ENCODE measurements at regions not wholly inside any gene's neighbourhood (a gene's known extent, or its start where the extent isn't known, plus 50 kb on each side); places are given as distances from the start of the nearest gene placed in this dataset.

- TF ChIP-seq EZH2 (IDR thresholded peaks at IDR 0.05; ENCODE audit: borderline replicate concordance, control insufficient read depth, low read depth, low read length) (no peak), SIN3A (IDR thresholded peaks at IDR 0.05; ENCODE audit: low read depth, low read length) (no peak)
Observed at GRCh38 chr5:131096774-131097710, 68.0 kb downstream of the HINT1 start.
